Ramos (cell line): ENCODE measurements at regions not wholly inside any gene's neighbourhood (a gene's known extent, or its start where the extent isn't known, plus 50 kb on each side); places are given as distances from the start of the nearest gene placed in this dataset.

Experiments
- in situ Hi-C: fragments of 300-500 bp; cut with MboI; formaldehyde crosslinking; loops from one replicate; pipeline ENCODE4 v1.14.3; 2022; ENCODE audit warnings: low sequenced_read_pairs; ENCODE audit not compliant: unreplicated experiment

GRCh38 chr4:73001885-73002284 lies 67.6 kb downstream of the COX18 start:
- in situ Hi-C loops: loop anchor here (25.0 kb wide), 1 partner anchor 490 kb away; no protein-coding TSS in a partner anchor

GRCh38 chr4:72997409-72997808 lies 72.1 kb downstream of the COX18 start:
- in situ Hi-C loops: no loop called here

GRCh38 chr4:72994670-72995069 lies 74.8 kb downstream of the COX18 start:
- in situ Hi-C loops: no loop called here

GRCh38 chr4:72993876-72994275 lies 75.6 kb downstream of the COX18 start:
- in situ Hi-C loops: no loop called here

- in situ Hi-C loops: no loop called here
These were observed 77.6 kb downstream of the COX18 start for GRCh38 chr4:72991873-72992272.

- in situ Hi-C loops: no loop called here
These were observed 81.5 kb downstream of the COX18 start for GRCh38 chr4:72987741-72988729.

- in situ Hi-C loops: no loop called here
These were observed 85.2 kb downstream of the COX18 start for GRCh38 chr4:72984351-72984750.

- in situ Hi-C loops: no loop called here
These were observed 85.8 kb downstream of the COX18 start for GRCh38 chr4:72983709-72984108.

GRCh38 chr4:72977936-72978485 lies 91.5 kb downstream of the COX18 start:
- in situ Hi-C loops: no loop called here

GRCh38 chr4:72975488-72975784 lies 94.1 kb downstream of the COX18 start:
- in situ Hi-C loops: no loop called here

- in situ Hi-C loops: no loop called here
These were observed 94.6 kb downstream of the COX18 start for GRCh38 chr4:72974694-72975487.

- in situ Hi-C loops: no loop called here
These were observed 97.9 kb downstream of the COX18 start for GRCh38 chr4:72971572-72971971.

GRCh38 chr4:72970756-72971155 lies 98.8 kb downstream of the COX18 start:
- in situ Hi-C loops: no loop called here

- in situ Hi-C loops: no loop called here
These were observed 99.5 kb downstream of the COX18 start for GRCh38 chr4:72969976-72970375.

GRCh38 chr4:72966652-72967051 lies 102.9 kb downstream of the COX18 start:
- in situ Hi-C loops: no loop called here

- in situ Hi-C loops: no loop called here
These were observed 110.1 kb downstream of the COX18 start for GRCh38 chr4:72959411-72959810.

GRCh38 chr4:72954811-72955210 lies 114.7 kb downstream of the COX18 start:
- in situ Hi-C loops: no loop called here

GRCh38 chr4:72953571-72953970 lies 115.9 kb downstream of the COX18 start:
- in situ Hi-C loops: no loop called here

GRCh38 chr4:72951628-72952027 lies 117.9 kb downstream of the COX18 start:
- in situ Hi-C loops: no loop called here

GRCh38 chr4:72951147-72951546 lies 118.4 kb downstream of the COX18 start:
- in situ Hi-C loops: no loop called here

GRCh38 chr4:72948080-72948479 lies 121.4 kb downstream of the COX18 start:
- in situ Hi-C loops: no loop called here
